GM13977 (cell line): ENCODE measurements at regions not wholly inside any gene's neighbourhood (a gene's known extent, or its start where the extent isn't known, plus 50 kb on each side); places are given as distances from the start of the nearest gene placed in this dataset.
"Not testable (repeated sequence)": the region's sequence is repeated elsewhere in the genome, so short reads cannot be mapped to it uniquely, and the experiment has no call there.

Source experiments
- DNase-seq: peaks from one replicate; pipeline ENCODE4 v3.0.0; 2012; ENCODE audit warnings: low spot score
- in situ Hi-C: fragments of 300-500 bp; cut with MboI; formaldehyde crosslinking; loops from one replicate; pipeline ENCODE4 v1.12.0; 2022; ENCODE audit warnings: low sequenced_read_pairs, low pct_unique_long_range_greater_than_20kb, mixed read lengths, inconsistent platforms; ENCODE audit not compliant: unreplicated experiment
- TF ChIP-seq, protein P1 (sequence below): IDR thresholded peaks from 2 replicates; pipeline ENCODE4 v1.5.1; 2012; ENCODE audit warnings: mild to moderate bottlenecking, control low read depth; ENCODE audit not compliant: insufficient read depth; ENCODE audit errors: extremely low read depth, missing control alignments

DNA sequence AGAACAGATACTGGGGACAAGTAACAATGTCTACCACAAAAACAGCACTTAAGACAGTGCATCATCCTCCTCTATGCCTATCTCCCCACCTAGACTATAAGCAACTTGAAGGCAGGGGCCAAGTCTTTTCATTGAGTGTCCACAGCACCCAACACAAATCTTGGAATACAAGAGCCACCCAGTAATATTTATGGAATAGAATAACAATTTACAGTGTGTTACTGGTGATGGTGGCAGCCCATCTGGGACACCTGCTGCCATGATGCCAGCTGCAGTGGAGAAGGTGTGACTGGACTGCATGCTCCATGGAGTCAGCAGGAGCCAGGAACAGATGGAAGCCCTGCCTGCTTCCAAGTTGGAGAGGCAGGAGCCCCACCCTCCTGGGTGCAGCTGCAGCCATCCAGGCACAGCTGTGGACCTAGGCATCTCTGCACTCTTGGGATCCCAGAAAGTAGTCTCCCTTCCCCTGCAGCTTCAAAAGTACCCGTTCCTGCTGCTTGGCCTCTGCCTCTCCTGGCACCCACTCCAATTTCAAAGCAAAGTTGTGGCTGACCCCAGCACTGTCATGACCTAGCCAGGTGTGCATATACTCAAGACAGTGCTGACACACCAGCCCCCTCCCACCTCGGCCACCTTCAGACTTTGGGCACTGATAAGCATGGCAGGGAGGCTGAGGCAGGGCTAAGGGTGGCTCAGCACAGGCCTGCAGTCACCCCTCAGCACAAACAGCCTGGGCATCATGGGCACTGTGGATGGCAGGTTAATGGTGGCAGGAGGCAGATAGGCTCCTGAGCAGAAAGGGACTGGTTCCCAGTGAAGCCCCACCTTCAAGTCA lies 94.5 kb downstream of the TPRA1 start:
- DNase-seq = no peak
- in situ Hi-C loops = no loop called here
- TF ChIP-seq, protein P1, sequence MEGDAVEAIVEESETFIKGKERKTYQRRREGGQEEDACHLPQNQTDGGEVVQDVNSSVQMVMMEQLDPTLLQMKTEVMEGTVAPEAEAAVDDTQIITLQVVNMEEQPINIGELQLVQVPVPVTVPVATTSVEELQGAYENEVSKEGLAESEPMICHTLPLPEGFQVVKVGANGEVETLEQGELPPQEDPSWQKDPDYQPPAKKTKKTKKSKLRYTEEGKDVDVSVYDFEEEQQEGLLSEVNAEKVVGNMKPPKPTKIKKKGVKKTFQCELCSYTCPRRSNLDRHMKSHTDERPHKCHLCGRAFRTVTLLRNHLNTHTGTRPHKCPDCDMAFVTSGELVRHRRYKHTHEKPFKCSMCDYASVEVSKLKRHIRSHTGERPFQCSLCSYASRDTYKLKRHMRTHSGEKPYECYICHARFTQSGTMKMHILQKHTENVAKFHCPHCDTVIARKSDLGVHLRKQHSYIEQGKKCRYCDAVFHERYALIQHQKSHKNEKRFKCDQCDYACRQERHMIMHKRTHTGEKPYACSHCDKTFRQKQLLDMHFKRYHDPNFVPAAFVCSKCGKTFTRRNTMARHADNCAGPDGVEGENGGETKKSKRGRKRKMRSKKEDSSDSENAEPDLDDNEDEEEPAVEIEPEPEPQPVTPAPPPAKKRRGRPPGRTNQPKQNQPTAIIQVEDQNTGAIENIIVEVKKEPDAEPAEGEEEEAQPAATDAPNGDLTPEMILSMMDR = no peak

DNA sequence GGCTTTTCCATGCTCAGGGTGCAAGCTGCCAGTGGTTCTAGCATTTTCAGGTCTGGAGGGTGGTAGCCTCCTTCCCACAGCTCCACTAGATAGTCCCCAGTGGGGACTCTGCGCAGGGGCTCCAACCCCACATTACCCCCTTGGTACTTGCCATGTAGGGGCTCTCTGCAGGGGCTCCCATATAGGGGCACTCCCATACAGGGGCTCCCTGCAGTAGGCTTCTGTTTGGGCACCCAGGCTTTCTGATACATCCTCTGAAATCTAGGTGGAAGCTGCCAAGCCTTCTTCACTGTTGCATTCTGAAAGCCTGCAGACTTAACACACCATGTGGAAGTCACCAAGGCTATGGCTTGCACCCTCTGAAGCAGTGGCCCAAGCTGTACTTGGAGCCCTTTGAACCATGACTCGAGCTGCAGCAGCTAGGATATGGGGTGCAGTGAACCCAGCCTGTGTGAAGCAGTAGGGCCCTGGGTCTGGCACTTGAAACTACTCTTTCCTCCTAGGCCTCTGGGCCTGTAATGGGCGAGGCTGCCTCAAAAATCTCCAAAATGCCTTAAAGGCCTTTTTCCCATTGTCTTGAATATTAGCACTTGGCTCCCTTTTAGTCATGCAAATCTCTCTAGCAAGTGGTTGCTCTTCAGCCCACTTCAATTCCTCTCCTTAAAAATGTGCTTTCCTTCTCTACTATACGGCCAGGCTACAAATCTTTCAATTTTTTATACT lies 96.4 kb downstream of the TPRA1 start:
- in situ Hi-C loops = no loop called here
- DNase-seq = no peak
- TF ChIP-seq, protein P1 = no peak

DNA sequence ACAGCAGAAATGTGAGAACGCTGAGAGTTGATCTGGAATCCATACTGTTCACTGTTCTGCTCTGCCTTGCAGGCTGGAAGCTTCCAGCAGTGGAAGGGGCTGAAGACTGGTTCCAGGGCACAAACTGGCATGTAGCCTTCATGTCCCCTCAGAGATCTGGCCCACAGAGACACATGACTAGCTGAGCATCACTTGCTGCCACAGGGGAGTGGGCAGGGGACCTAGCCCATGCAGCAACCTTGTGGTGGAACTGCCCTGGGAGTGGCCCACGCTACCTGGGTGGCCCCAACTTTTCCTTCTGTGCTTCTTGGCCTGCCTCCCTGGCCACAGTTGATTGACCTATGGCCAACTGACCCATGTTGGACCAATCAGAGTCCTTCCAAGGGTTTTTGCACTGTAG lies 98.1 kb downstream of the TPRA1 start:
- in situ Hi-C loops = no loop called here
- no peak for DNase-seq
- TF ChIP-seq, protein P1 = no peak

DNA sequence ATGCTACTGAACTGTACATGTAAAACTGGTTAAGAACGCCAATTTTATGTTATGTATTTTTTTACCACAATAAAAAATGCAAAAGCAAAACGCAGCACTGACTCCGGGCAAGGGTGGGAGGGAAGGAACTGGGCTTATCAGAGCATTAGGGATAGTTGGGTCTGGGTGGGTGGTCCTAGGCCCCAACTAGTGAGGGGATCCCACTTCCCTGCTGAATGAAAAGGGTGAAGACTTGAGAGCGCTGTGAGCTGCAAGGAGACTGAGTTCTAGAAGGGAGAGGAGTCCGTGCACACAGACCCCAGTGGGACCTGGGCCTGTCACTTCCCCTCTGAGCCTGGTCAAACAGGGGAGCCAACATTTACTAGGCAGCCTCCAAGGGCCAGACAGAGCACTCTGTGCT lies 98.6 kb downstream of the TPRA1 start:
- TF ChIP-seq, protein P1 = no peak
- DNase-seq = no peak
- in situ Hi-C loops = no loop called here

DNA sequence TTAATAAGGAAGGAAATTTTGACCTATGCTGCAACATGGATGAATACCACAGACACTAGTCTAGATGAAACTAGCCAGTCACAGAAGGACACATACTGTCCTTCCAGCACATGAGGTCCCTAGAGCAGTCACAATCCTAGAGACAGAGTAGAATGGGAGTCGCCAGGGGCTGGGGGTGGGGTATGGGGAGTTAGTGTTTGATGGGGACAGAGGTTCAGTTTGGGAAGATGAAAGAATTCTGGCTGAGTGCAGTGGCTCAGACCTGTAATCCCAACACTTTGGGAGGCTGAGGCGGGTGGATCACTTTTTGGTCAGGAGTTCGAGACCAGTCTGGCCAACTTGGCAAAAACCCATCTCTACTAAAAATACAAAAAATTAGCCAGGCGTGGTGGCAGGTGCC lies 99.2 kb downstream of the TPRA1 start:
- DNase-seq = no peak
- TF ChIP-seq, protein P1 = no peak
- in situ Hi-C loops = no loop called here

DNA sequence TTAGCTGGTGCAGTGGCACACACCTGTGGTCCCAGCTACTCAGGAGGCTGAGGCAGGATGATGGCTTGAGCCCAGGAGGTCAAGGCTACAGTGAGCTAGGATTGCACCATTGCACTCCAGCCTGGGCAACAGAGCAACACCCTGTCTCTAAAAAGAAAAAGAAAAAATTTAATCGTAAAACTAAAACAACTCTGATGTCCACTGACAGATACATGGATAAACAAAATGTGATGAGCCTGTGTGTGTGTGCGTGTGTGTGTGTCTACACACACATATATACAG lies 99.6 kb downstream of the TPRA1 start:
- in situ Hi-C loops, DNase-seq: not testable (repeated sequence)

DNA sequence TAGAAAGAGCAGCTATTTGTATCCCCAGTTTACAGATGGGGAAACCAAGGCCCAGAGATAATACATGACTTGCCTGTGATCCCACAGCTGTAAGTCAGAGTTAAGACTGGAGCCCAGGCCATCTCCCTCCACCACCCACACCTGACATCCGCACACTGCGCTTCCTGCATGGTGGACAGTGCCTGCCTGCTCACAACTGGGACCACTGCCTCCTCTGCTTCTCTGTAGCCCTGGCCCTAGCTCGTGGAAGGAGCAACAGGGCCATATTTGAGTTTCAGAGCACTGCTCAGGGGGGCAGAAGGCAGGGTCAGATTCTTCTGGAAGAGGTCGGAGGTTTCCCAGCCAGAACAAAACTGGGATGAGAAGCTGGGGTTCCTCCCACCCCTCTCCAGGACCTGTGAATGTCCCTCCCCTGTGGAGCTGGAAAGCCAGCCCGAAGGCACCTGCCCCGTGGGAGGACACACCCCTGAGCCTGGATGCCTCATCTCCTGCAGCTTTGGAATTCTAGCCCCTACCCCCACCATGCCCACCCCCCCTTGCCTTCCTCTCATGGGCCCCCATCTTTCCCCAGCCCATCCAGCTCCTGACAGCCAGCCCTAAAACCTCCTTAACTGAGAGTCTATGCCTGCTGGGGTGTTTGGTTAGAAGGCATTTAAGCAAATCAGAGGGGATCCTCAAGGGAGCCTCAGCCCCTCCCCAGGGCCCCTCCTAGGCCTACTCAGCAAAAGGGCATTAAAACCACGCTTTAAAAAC lies 100.1 kb downstream of the TPRA1 start:
- no peak for DNase-seq
- in situ Hi-C loops = no loop called here
- TF ChIP-seq, protein P1 = no peak
